A549 (cell line): ENCODE measurements at regions not wholly inside any gene's neighbourhood (a gene's known extent, or its start where the extent isn't known, plus 50 kb on each side); places are given as distances from the start of the nearest gene placed in this dataset.

ENCODE experiments used
- KDM5A ChIP-seq: fragments of 200-600 bp; sonication (generic); IDR thresholded peaks from 2 replicates; pipeline ENCODE4 v1.6.1; 2016; ENCODE audit warnings: antibody characterized with exemption, mild to moderate bottlenecking
- MAZ ChIP-seq: fragments of 150-350 bp; IDR thresholded peaks from 2 replicates; pipeline ENCODE4 v1.6.1; 2014; ENCODE audit warnings: antibody characterized with exemption, low read depth, low read length, borderline replicate concordance

DNA sequence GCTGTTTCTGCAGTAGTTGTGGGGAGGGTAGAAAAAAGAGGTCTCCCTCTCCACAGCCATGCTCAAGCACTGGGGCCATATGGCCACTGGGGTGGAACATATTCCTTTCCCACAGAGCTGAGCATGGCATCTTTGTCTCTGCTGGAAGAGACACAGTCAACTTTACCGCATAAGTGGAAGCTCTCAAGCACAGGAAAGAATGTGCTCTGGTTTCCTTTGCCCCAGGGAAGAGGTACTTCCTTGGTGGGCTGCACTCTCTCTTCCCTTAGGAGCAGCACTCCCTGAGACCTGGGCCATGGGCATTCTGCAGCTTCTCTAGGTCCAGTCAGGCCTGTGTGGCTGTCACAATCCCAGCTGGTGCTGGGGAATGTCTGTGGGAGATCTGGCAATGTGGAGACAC, 168.5 kb upstream of the ACTBL2 start:
- TF ChIP-seq MAZ (no peak), KDM5A (no peak)
